ENCODE measurements at regions not wholly inside any gene's neighbourhood (a gene's known extent, or its start where the extent isn't known, plus 50 kb on each side); places are given as distances from the start of the nearest gene placed in this dataset.

- TF ChIP-seq ZNF274 (IDR thresholded peaks at IDR 0.05; ENCODE audit: low read depth, low read length) (no peak), YY1 (IDR thresholded peaks at IDR 0.05; ENCODE audit: insufficient read depth, insufficient read length) (no peak), SUZ12 (IDR thresholded peaks at IDR 0.05; ENCODE audit: extremely low read depth, insufficient read depth, insufficient read length) (no peak)
These were observed 847.7 kb downstream of the CDH18 start for GRCh38 chr5:19140276-19140675.

All from NT2/D1 (cell line).